Pancreas (tissue), 10 donors: ENCODE measurements at regions not wholly inside any gene's neighbourhood (a gene's known extent, or its start where the extent isn't known, plus 50 kb on each side); places are given as distances from the start of the nearest gene placed in this dataset.
A peak's percentile ranks its signal among the peaks of the same experiment; 100 is the strongest.

Source experiments
- ATAC-seq, 4 donors: fragments of 200-7000 bp; cut with Tn5 transposase; one replicate each; pipeline versions ENCODE4 v1.8.0 to v1.9.1; 2020; ENCODE audit warnings: mild to moderate bottlenecking in 4 of 4, moderate library complexity in 4 of 4
- DNase-seq, 6 donors: peaks; one replicate each; pipeline ENCODE4 v3.0.0-alpha.2; 2020
- FAIRE-seq: peaks from 2 replicates; lab custom pipeline; 2012; peaks lifted over from hg19 to GRCh38; lab: Jason Lieb, UNC
- H3K27ac ChIP-seq, 4 donors: fragments of 200-600 bp; sonication (generic); 1 replicate in 3 of 4; 2 replicates in 1 of 4; pipeline versions ENCODE4 v1.5.0 to v1.8.0; 2020
- H3K27me3 ChIP-seq, 4 donors: fragments of 200-600 bp; one replicate each; pipeline ENCODE4 v1.8.0; 2021
- H3K36me3 ChIP-seq, 3 donors: fragments of 200-600 bp; sonication (generic) in 1 of 3; one replicate each; pipeline versions ENCODE4 v1.5.0 to v1.8.0; 2020 to 2021
- H3K4me1 ChIP-seq, 3 donors: fragments of 200-600 bp; one replicate each; pipeline ENCODE4 v1.8.0; 2021
- H3K4me3 ChIP-seq, 4 donors: fragments of 200-600 bp; sonication (generic) in 2 of 4; one replicate each; pipeline versions ENCODE4 v1.5.0 to v1.8.0; 2020 to 2021
- H3K9me3 ChIP-seq, 4 donors: fragments of 200-600 bp; one replicate each; pipeline ENCODE4 v1.8.0; 2021
- CTCF ChIP-seq, 4 donors: fragments of 200-600 bp; sonication (generic) in 3 of 4; IDR thresholded peaks; one replicate each; pipeline versions ENCODE4 v1.5.0 to v1.8.0; 2021; ENCODE audit warnings: antibody characterized with exemption in 4 of 4
- WGBS, 2 donors: extraction: QIAGEN DNeasy Blood & Tissue Kit; methylation state at CpG; one replicate each; pipeline ENCODE4 v1.1.7; 2013; 5-methylcytosine and 5-hydroxymethylcytosine counted together
- intact Hi-C, 3 donors: fragments of 100-400 bp; cut with DNase I; formaldehyde crosslinking; loops; one replicate each; pipeline versions ENCODE4 v1.11.1 to v1.14.2; 2022
- donor health status: healthy with polysubstance abuse.
- donor health status: DM: no; HTN: no; CAD: no; lungs with moderate emphysema.
- donor health status: DM: no; HTN: no; CAD: no.
- donor health status: control.
- donor health status: control.
- donor health status: Bipolar disorder and iron deficiency.
- donor health status: DM: yes; HTN: yes; CAD: no.
- donor health status: DM: no; HTN: no; CAD: no.
- donor health status: DM: no; HTN: no; CAD: no.
- donor health status: DM: yes; HTN: yes; CAD: no.

GRCh38 chr10:130401860-130402765, 265.9 kb downstream of the GLRX3 start:
- H3K27me3 ChIP-seq, result no peaks in the 10 kb centered on the region
- H3K4me1 ChIP-seq, result peaks cover 0 to 7% (median 0%) of the 10 kb centered on the region in 3 donors
- no peak overlapping the region for H3K27ac ChIP-seq
- no peak for FAIRE-seq
- 84 to 88% methylated on average over 16 of the region's 16 CpGs for WGBS, 2 donors
- intact Hi-C loops, result no loop called here
- H3K4me3 ChIP-seq, result no peak overlapping the region
- ATAC-seq, result no peak
- H3K36me3 ChIP-seq, result no peaks in the 10 kb centered on the region
- no peaks in the 10 kb centered on the region for H3K9me3 ChIP-seq
- no peak for TF ChIP-seq CTCF (IDR thresholded peaks at IDR 0.05)
- peak in 1 of 6 donors; percentile 4 for DNase-seq

DNA sequence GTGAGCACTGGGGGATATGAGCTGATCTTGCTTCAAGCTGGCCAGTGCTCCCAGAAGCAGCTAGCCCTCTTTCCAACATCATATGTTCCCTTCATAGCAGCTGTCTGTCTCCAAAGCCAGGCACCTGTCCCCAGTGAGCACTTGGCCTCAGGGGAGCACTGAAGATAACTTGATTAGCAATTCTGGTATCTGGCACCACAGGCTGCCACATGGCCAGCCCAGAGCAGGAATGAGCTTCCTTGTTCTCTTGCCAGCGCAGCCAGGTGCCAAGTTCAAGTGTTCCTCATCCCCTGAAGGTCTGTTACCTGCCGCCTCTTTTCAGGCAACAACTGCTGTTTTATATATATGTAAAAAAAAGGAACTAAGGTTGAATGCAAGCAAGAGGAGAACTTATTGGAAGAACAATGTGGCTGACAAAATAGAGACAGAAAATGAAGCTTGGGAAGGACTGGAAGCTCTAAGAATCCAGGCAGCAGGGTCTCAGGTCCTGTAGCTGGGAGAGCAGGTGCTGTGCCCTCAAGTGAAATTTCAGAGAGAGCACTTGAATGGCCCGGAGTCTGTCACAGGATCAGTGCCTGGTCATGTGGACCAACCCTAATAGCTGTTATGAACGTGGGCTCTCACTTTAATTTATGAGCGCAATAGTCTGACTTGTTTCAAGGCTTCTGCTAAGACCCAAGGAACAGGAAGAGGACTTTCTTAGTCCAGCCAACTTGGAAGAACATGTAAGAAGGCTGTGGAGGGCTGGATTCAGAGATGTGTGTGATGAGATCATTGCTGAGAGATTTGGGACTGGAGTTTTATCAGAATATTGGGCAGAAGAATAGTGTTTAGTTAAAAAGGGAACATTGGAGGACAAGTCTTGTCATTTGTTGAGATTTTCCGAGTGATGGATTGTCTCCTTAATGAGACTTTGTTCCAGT, 267.2 kb downstream of the GLRX3 start:
- no peak overlapping the region for H3K27ac ChIP-seq
- no peaks in the 10 kb centered on the region for H3K36me3 ChIP-seq
- DNase-seq (peak; percentile 67 to 88 (median 71)), ATAC-seq (peak; percentile 80 to 99 (median 94)), FAIRE-seq (no peak)
- no peak overlapping the region for H3K4me3 ChIP-seq
- intact Hi-C loops, result no loop called here
- WGBS, 2 donors, result 57 to 63% methylated on average over 6 of the region's 6 CpGs
- no peak for TF ChIP-seq CTCF (IDR thresholded peaks at IDR 0.05)
- H3K4me1 ChIP-seq, result peaks cover 0 to 7% (median 0%) of the 10 kb centered on the region in 3 donors
- no peaks in the 10 kb centered on the region for H3K27me3 ChIP-seq
- no peaks in the 10 kb centered on the region for H3K9me3 ChIP-seq

DNA sequence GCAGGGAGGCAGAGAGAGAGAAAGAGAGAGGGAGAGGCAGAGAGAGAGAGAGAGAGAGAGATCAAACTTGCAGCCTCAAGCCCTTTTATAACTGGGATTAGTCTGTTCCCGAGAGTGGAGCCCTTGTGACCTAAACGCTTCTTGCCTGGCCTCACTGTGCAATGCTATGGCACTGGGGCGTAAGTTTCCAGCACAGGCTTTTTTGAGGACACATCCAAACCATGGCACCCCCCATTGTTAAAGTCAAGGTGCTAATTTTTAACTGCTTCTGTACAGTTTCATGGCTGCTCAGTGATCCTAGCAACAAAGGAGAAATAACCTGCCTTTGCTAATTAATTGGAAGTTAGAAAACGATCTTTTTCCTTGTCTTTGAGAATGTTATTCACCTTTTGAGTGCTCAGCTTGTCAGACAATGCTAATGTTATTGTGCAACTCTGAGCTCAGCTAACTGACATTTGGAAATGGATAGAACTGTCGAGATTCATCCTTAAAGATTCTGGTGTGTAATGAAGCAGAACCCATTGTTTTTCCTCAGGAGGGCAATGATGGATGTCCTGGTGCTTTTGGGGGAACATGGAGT, 268.4 kb downstream of the GLRX3 start:
- FAIRE-seq (no peak), ATAC-seq (no peak), DNase-seq (no peak)
- intact Hi-C loops, result no loop called here
- no peak overlapping the region for H3K27ac ChIP-seq
- H3K4me1 ChIP-seq, result peaks cover 0 to 7% (median 0%) of the 10 kb centered on the region in 3 donors
- TF ChIP-seq CTCF (IDR thresholded peaks at IDR 0.05), result no peak
- H3K4me3 ChIP-seq, result no peak overlapping the region
- H3K9me3 ChIP-seq, result no peaks in the 10 kb centered on the region
- H3K27me3 ChIP-seq, result no peaks in the 10 kb centered on the region
- whole genome bisulfite sequencing, 2 donors, result 70 to 74% methylated on average over 5 of the region's 5 CpGs
- H3K36me3 ChIP-seq, result no peaks in the 10 kb centered on the region

DNA sequence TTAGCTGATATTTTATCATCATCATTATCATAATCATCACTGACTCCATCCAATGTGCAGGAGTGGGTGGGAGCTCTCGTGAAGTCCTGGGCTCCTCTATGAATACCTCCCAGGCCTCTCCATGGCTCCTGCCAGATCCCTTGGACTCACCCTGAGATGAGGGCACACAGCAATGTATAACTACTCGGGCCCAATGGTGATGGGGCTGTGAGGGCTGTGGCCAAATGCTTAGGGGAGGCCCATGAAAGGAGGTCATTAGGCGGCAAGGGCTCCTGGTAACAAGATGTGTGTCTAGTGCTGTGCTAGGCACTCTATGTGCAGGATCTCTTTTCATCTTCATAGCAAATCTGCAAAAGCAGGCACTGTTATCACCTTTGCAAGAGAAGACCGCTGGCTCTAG, 270.9 kb downstream of the GLRX3 start:
- WGBS, 2 donors, result 88 to 95% methylated on average over 4 of the region's 4 CpGs
- intact Hi-C loops, result no loop called here
- ATAC-seq, result no peak

More for the DNA sequence above, 270.9 kb downstream of the GLRX3 start:
- Histone ChIP-seq H3K36me3 (no peaks in the 10 kb centered on the region), H3K4me1 (peaks cover 0 to 13% (median 0%) of the 10 kb centered on the region in 3 donors), H3K4me3 (no peak overlapping the region), H3K9me3 (no peaks in the 10 kb centered on the region), H3K27ac (no peak overlapping the region), H3K27me3 (no peaks in the 10 kb centered on the region)
- no peak for DNase-seq
- no peak for FAIRE-seq
- no peak for TF ChIP-seq CTCF (IDR thresholded peaks at IDR 0.05)
